HCT116 (cell line): ENCODE measurements at regions not wholly inside any gene's neighbourhood (a gene's known extent, or its start where the extent isn't known, plus 50 kb on each side); places are given as distances from the start of the nearest gene placed in this dataset.

Source experiments
- ATAC-seq: fragments of 200-7000 bp; cut with Tn5 transposase; 2 replicates; pipeline ENCODE4 v1.9.1; 2020; ENCODE audit warnings: mild to moderate bottlenecking, moderate library complexity
- BruUV-seq: library from RNA; stranded (reverse); fragments of 400-500 nt; replicated peaks from 2 replicates; lab custom pipeline; 2021; lab: Mats Ljungman, UMichigan
- CTCF ChIA-PET: fragments of 300-600 bp; sonication (Branson Sonifier 250); formaldehyde crosslinking; loops from one replicate; lab custom pipeline; 2021; ENCODE audit warnings: antibody characterized with exemption; lab: Charles Lee
- POLR2A ChIA-PET: fragments of 300-600, 350-600 bp; sonication (Branson Sonifier 250); formaldehyde crosslinking; loops from one replicate; lab custom pipeline; 2021; ENCODE audit warnings: antibody characterized with exemption; lab: Charles Lee
- RAD21 ChIA-PET, 2 experiments: fragments of 300-600 bp; sonication (Branson Sonifier 250); formaldehyde crosslinking; loops; one replicate each; lab custom pipeline; 2023; ENCODE audit warnings: low total read pairs in 2 of 2; ENCODE audit not compliant: uncharacterized antibody in 2 of 2, unreplicated experiment in 2 of 2, low non-redundant PET in 1 of 2; lab: Charles Lee
- DNase-seq: peaks from one replicate; pipeline ENCODE4 v3.0.0-alpha.2; 2010; ENCODE audit warnings: low read depth, low spot score
- H2AFZ ChIP-seq: fragments of 200-600 bp; shearing (Covaris generic), sonication (generic); 2 replicates; pipeline ENCODE4 v1.6.1; 2017; ENCODE audit warnings: low read depth, mixed run types, mixed read lengths, antibody characterized with exemption, low read length; ENCODE audit not compliant: poor library complexity, severe bottlenecking
- H3K27ac ChIP-seq: 2 replicates; pipeline ENCODE4 v1.5.1; 2012; ENCODE audit warnings: low read depth, low read length
- H3K27me3 ChIP-seq: fragments of 200-600 bp; sonication (generic); 2 replicates; pipeline ENCODE4 v1.6.1; 2016; ENCODE audit warnings: mixed run types, low read length, mixed read lengths; ENCODE audit not compliant: insufficient read depth
- H3K36me3 ChIP-seq, 2 experiments: fragments of 200-500 bp in 1 of 2; fragments of 200-600 bp in 1 of 2; sonication (Bioruptor generic) in 1 of 2; sonication (generic) in 1 of 2; 2 replicates each; pipeline versions ENCODE4 v1.5.1 to v1.6.1; 2014 to 2016; ENCODE audit warnings: low read length in 2 of 2, inconsistent platforms in 1 of 2, mixed read lengths in 1 of 2, mixed run types in 1 of 2; ENCODE audit not compliant: insufficient read depth in 2 of 2, control insufficient read depth in 1 of 2
- H3K4me1 ChIP-seq, 2 experiments: fragments of 200-600 bp in 1 of 2; sonication (generic) in 1 of 2; 2 replicates each; pipeline versions ENCODE4 v1.5.1 to v1.6.1; 2012 to 2017; ENCODE audit warnings: low read length in 2 of 2, inconsistent platforms in 1 of 2, mild to moderate bottlenecking in 1 of 2, mixed read lengths in 1 of 2, mixed run types in 1 of 2, moderate library complexity in 1 of 2; ENCODE audit not compliant: insufficient read depth in 2 of 2, control insufficient read depth in 1 of 2
- H3K4me2 ChIP-seq: fragments of 200-600 bp; sonication (generic); 2 replicates; pipeline ENCODE4 v1.6.1; 2017; ENCODE audit warnings: mixed run types, low read length, mixed read lengths
- H3K4me3 ChIP-seq, 2 experiments: fragments of 200-600 bp in 1 of 2; sonication (generic) in 1 of 2; replicated peaks in 1 of 2; 2 replicates each; pipeline ENCODE4 v1.5.1; 2011 to 2016; ENCODE audit warnings: low read length in 2 of 2, control low read depth in 1 of 2, low read depth in 1 of 2, mild to moderate bottlenecking in 1 of 2, mixed read lengths in 1 of 2, mixed run types in 1 of 2
- H3K79me2 ChIP-seq: fragments of 200-600 bp; sonication (generic); 2 replicates; pipeline ENCODE4 v1.6.1; 2017; ENCODE audit warnings: mild to moderate bottlenecking, mixed run types, low read length, moderate library complexity, mixed read lengths; ENCODE audit not compliant: insufficient read depth
- H3K9ac ChIP-seq: fragments of 200-600 bp; sonication (generic); 2 replicates; pipeline ENCODE4 v1.6.1; 2016; ENCODE audit warnings: low read length, mixed read lengths
- H3K9me2 ChIP-seq: fragments of 200-600 bp; sonication (generic), shearing (Covaris generic); 2 replicates; pipeline ENCODE4 v1.6.1; 2017; ENCODE audit warnings: mixed run types, mild to moderate bottlenecking, moderate library complexity; ENCODE audit not compliant: insufficient read depth
- H3K9me3 ChIP-seq, 2 experiments: fragments of 200-500 bp in 1 of 2; fragments of 200-600 bp in 1 of 2; sonication (Bioruptor generic) in 1 of 2; sonication (generic) in 1 of 2; 2 replicates each; pipeline ENCODE4 v1.6.1; 2014 to 2017; ENCODE audit warnings: low read length in 2 of 2, mixed read lengths in 2 of 2, inconsistent platforms in 1 of 2, low read depth in 1 of 2, mild to moderate bottlenecking in 1 of 2, mixed run types in 1 of 2, moderate library complexity in 1 of 2; ENCODE audit not compliant: control insufficient read depth in 1 of 2, insufficient read depth in 1 of 2
- H4K20me1 ChIP-seq: fragments of 200-600 bp; sonication (generic), shearing (Covaris generic); 2 replicates; pipeline ENCODE4 v1.6.1; 2017; ENCODE audit warnings: mixed run types, mild to moderate bottlenecking, moderate library complexity; ENCODE audit not compliant: insufficient read depth
- CBX3 ChIP-seq: IDR thresholded peaks from 2 replicates; pipeline ENCODE4 v1.6.1; 2012; ENCODE audit warnings: low read depth
- CEBPB ChIP-seq: IDR thresholded peaks from 2 replicates; pipeline ENCODE4 v1.6.1; 2012; ENCODE audit warnings: low read depth
- EGR1 ChIP-seq: IDR thresholded peaks from 2 replicates; pipeline ENCODE4 v1.6.1; 2012; ENCODE audit warnings: low read depth
- ELF1 ChIP-seq: IDR thresholded peaks from 2 replicates; pipeline ENCODE4 v1.6.1; 2012; ENCODE audit warnings: low read depth, borderline replicate concordance
- EZH2phosphoT487 ChIP-seq: fragments of 200-600 bp; IDR thresholded peaks from 2 replicates; pipeline ENCODE4 v1.6.1; 2018; ENCODE audit warnings: antibody characterized with exemption, borderline replicate concordance
- JUND ChIP-seq: IDR thresholded peaks from 2 replicates; pipeline ENCODE4 v1.6.1; 2012
- RAD21 ChIP-seq: IDR thresholded peaks from 2 replicates; pipeline ENCODE4 v1.6.1; 2012; ENCODE audit warnings: low read depth, mild to moderate bottlenecking
- SIN3A ChIP-seq: IDR thresholded peaks from 2 replicates; pipeline ENCODE4 v1.6.1; 2012; ENCODE audit warnings: low read depth
- SP1 ChIP-seq: IDR thresholded peaks from 2 replicates; pipeline ENCODE4 v1.6.1; 2012; ENCODE audit warnings: low read depth
- SRF ChIP-seq: IDR thresholded peaks from 2 replicates; pipeline ENCODE4 v1.6.1; 2012; ENCODE audit warnings: low read depth
- YY1 ChIP-seq: IDR thresholded peaks from 2 replicates; pipeline ENCODE4 v1.6.1; 2011; ENCODE audit warnings: low read length, low read depth, moderate library complexity, mild to moderate bottlenecking; ENCODE audit not compliant: insufficient replicate concordance; ENCODE audit errors: extremely low read depth
- ZFX ChIP-seq: fragments of 450-650 bp; IDR thresholded peaks from 2 replicates; pipeline ENCODE4 v1.6.1; 2017
- intact Hi-C: fragments of 100-400 bp; cut with micrococcal nuclease; formaldehyde crosslinking; loops from 2 replicates; pipeline ENCODE4 v1.10.0; 2022
- TF ChIP-seq, protein P1 (sequence below): IDR thresholded peaks from 2 replicates; pipeline ENCODE4 v1.6.1; 2012
- TF ChIP-seq, protein P2 (sequence below): IDR thresholded peaks from 2 replicates; pipeline ENCODE4 v1.6.1; 2011; ENCODE audit warnings: mild to moderate bottlenecking, low read length, moderate library complexity; ENCODE audit not compliant: insufficient replicate concordance; ENCODE audit errors: extremely low read depth
- TF ChIP-seq, protein P3 (sequence below): IDR thresholded peaks from 2 replicates; pipeline ENCODE4 v1.6.1; 2012

DNA sequence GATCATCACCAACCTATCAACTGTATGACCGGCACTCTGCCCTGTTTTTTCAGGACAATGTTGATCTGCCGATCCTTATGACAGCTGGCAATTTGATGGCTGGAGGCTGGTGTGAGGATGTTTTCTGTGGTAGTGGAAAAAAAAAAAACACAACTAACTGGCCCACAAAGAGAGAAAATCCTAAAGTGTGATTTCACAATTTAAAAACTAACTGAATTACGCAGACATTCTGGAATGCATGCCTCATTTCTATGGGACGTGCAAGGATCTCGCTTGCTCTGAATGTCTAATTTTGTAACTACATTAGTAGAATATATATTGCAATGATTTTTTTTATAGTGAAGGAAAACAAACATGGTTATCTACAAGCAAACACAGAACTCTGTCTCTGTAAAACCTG lies 590.5 kb downstream of the ETS1 start:
- TF ChIP-seq, protein P1, sequence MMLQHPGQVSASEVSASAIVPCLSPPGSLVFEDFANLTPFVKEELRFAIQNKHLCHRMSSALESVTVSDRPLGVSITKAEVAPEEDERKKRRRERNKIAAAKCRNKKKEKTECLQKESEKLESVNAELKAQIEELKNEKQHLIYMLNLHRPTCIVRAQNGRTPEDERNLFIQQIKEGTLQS: no peak
- TF ChIP-seq RAD21 (no peak), CEBPB (no peak), ELF1 (no peak), ZFX (no peak), EZH2phosphoT487 (no peak), SIN3A (no peak), YY1 (no peak), SRF (no peak), SP1 (no peak), JUND (no peak), EGR1 (no peak), CBX3 (no peak)
- TF ChIP-seq, protein P2, sequence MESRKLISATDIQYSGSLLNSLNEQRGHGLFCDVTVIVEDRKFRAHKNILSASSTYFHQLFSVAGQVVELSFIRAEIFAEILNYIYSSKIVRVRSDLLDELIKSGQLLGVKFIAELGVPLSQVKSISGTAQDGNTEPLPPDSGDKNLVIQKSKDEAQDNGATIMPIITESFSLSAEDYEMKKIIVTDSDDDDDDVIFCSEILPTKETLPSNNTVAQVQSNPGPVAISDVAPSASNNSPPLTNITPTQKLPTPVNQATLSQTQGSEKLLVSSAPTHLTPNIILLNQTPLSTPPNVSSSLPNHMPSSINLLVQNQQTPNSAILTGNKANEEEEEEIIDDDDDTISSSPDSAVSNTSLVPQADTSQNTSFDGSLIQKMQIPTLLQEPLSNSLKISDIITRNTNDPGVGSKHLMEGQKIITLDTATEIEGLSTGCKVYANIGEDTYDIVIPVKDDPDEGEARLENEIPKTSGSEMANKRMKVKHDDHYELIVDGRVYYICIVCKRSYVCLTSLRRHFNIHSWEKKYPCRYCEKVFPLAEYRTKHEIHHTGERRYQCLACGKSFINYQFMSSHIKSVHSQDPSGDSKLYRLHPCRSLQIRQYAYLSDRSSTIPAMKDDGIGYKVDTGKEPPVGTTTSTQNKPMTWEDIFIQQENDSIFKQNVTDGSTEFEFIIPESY: no peak
- TF ChIP-seq, protein P3, sequence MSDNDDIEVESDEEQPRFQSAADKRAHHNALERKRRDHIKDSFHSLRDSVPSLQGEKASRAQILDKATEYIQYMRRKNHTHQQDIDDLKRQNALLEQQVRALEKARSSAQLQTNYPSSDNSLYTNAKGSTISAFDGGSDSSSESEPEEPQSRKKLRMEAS: no peak
- Histone ChIP-seq H3K27ac (no peak overlapping the region), H3K9me2 (no peaks in the 10 kb centered on the region), H4K20me1 (no peaks in the 10 kb centered on the region), H3K9ac (no peak overlapping the region), H3K4me3 (no peak overlapping the region), H3K4me2 (no peak overlapping the region), H3K79me2 (no peaks in the 10 kb centered on the region), H3K27me3 (no peaks in the 10 kb centered on the region), H3K9me3 (no peaks in the 10 kb centered on the region; a peak in 1 of 4 replicates), H3K36me3 (no peaks in the 10 kb centered on the region), H2AFZ (no peak overlapping the region), H3K4me1 (no peaks in the 10 kb centered on the region)
- BruUV-seq: no TSS peak
- ChIA-PET CTCF (no interaction called here), POLR2A (no interaction called here), RAD21 (no interaction called here)
- DNase-seq (no peak), ATAC-seq (no peak)
- intact Hi-C loops: no loop called here
